ENCODE measurements at regions not wholly inside any gene's neighbourhood (a gene's known extent, or its start where the extent isn't known, plus 50 kb on each side); places are given as distances from the start of the nearest gene placed in this dataset.

DNA sequence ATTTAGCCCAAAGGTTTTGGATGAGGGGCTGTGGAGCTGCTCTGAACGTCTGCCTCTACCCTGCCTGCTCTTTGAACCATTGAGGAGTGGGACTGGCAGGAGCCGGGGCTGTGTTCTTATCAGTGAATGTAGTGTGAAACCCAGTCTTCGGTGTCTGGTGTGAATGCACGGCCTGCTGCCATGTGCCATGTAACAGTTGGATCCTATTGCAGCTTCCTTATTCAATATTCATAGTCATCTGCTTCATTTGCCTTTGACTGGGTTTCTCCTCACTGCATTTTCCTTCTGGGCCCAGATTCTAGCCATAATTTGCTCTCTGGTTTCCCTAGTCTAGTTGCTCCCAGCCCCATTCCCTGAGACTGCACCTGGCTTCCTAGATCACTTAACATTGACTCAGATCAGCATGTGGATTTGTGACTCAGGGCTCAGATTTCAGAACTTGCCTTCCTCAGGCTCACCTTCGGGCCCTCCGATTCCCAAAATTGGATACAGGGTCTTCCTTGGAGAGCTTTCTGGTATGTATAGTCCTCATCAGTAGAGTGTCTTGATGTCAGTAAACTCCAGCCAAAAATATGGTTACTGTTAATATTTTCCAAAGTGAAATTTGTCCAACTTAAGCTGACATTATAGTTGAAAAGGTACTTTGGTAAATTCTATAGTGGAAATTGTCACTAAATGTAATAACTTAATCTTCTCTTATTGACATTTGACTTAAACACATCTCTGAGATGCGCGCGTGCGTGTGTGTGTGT lies 94.0 kb upstream of the DDIT4L start:
- H3K27ac ChIP-seq (ENCODE audit: insufficient read length, low read depth, low read length) = no peak overlapping the region
- Mint-ChIP-seq H3K9me3 (no peaks in the 10 kb centered on the region), H3K36me3 (ENCODE audit: insufficient read depth in 1 of 3, low read depth in 3 of 3) (no peaks in the 10 kb centered on the region), H3K4me1 (peaks cover 31 to 34% of the 10 kb centered on the region in 2 experiments), H3K27me3 (ENCODE audit: low read depth) (no peaks in the 10 kb centered on the region), H3K4me3 (no peak overlapping the region), H3K27ac (no peak overlapping the region)
- no peak overlapping the region for H4K91ac ChIP-seq (ENCODE audit: insufficient read length, low read depth, low read length)
- H2BK15ac ChIP-seq (ENCODE audit: low read depth, low read length) = no peak overlapping the region
- H3K56ac ChIP-seq (ENCODE audit: insufficient read length, low read depth, low read length) = no peak overlapping the region
- H2BK120ac ChIP-seq (ENCODE audit: low read depth, low read length, poor library complexity, severe bottlenecking) = no peak overlapping the region
- no peak overlapping the region for H3K4me2 ChIP-seq (ENCODE audit: insufficient read depth, insufficient read length, low read length)
- no peak overlapping the region for H3K9ac ChIP-seq (ENCODE audit: extremely low read depth, insufficient read length, low read length)
- H2AFZ ChIP-seq (ENCODE audit: low read length) = peak overlapping the region; percentile 45
- H3K9me3 ChIP-seq (ENCODE audit: control insufficient read depth, low read depth, low read length) = no peaks in the 10 kb centered on the region
- TF ChIP-seq, protein P1, sequence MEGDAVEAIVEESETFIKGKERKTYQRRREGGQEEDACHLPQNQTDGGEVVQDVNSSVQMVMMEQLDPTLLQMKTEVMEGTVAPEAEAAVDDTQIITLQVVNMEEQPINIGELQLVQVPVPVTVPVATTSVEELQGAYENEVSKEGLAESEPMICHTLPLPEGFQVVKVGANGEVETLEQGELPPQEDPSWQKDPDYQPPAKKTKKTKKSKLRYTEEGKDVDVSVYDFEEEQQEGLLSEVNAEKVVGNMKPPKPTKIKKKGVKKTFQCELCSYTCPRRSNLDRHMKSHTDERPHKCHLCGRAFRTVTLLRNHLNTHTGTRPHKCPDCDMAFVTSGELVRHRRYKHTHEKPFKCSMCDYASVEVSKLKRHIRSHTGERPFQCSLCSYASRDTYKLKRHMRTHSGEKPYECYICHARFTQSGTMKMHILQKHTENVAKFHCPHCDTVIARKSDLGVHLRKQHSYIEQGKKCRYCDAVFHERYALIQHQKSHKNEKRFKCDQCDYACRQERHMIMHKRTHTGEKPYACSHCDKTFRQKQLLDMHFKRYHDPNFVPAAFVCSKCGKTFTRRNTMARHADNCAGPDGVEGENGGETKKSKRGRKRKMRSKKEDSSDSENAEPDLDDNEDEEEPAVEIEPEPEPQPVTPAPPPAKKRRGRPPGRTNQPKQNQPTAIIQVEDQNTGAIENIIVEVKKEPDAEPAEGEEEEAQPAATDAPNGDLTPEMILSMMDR (conservative IDR thresholded peaks at IDR 0.05) = no peak
- H2AK5ac ChIP-seq (ENCODE audit: insufficient read length, low read length) = no peak overlapping the region
- H3K79me1 ChIP-seq (ENCODE audit: insufficient read depth, low read depth, low read length, poor library complexity, severe bottlenecking) = no peaks in the 10 kb centered on the region
- no peak overlapping the region for H3K18ac ChIP-seq (ENCODE audit: insufficient read length, low read depth, low read length)
- no peaks in the 10 kb centered on the region for H3K27me3 ChIP-seq (ENCODE audit: insufficient read depth, low read length)
- H3T11ph ChIP-seq (ENCODE audit: low read length) = no peak overlapping the region
- H4K20me1 ChIP-seq (ENCODE audit: control insufficient read depth, insufficient read depth, insufficient read length) = no peaks in the 10 kb centered on the region
- H4K8ac ChIP-seq (replicated peaks; ENCODE audit: insufficient read length, low read depth, low read length) = no peak overlapping the region
- no CpG with 5 or more reads among the region's 10 CpGs for WGBS (ENCODE audit: extremely low coverage, insufficient read length, low lambda C conversion rate)
- no peak overlapping the region for H3K14ac ChIP-seq (ENCODE audit: insufficient read depth, low read length)
- H2BK5ac ChIP-seq (ENCODE audit: insufficient read length, low read length) = no peak overlapping the region
- H3K23ac ChIP-seq (ENCODE audit: insufficient read length, low read depth, low read length) = no peak overlapping the region
- no peak overlapping the region for H3K4ac ChIP-seq (ENCODE audit: low read depth, low read length)
- H2BK12ac ChIP-seq (ENCODE audit: insufficient read length, low read depth, low read length) = no peak overlapping the region
- no peak overlapping the region for H4K5ac ChIP-seq (ENCODE audit: insufficient read length, low read depth, low read length)
- H3K79me2 ChIP-seq (ENCODE audit: insufficient read depth, low read length) = no peaks in the 10 kb centered on the region
- no peaks in the 10 kb centered on the region for H3K23me2 ChIP-seq (ENCODE audit: insufficient read length, low read depth, low read length, poor library complexity, severe bottlenecking)
- H3K4me1 ChIP-seq (ENCODE audit: insufficient read depth, low read length) = no peaks in the 10 kb centered on the region; the same call in 1 of the 2 replicates
- no peak for DNase-seq
- no peak overlapping the region for H2BK20ac ChIP-seq (ENCODE audit: low read depth, low read length, poor library complexity, severe bottlenecking)
